ENCODE measurements at regions not wholly inside any gene's neighbourhood (a gene's known extent, or its start where the extent isn't known, plus 50 kb on each side); places are given as distances from the start of the nearest gene placed in this dataset.

GRCh38 chr13:108566413-108567170 lies 62.8 kb upstream of the MYO16 start:
- Histone ChIP-seq H3K4me3 (ENCODE audit: low read depth in 1 of 2, low read length in 1 of 2) (no peak overlapping the region), H3K27me3 (no peaks in the 10 kb centered on the region), H3K27ac (no peak overlapping the region), H3K4me1 (ENCODE audit: control insufficient read depth in 1 of 2, insufficient read depth in 1 of 2, low read depth in 1 of 2, low read length in 1 of 2) (no peaks in the 10 kb centered on the region), H3K9me3 (no peaks in the 10 kb centered on the region), H3K36me3 (no peaks in the 10 kb centered on the region)
- TF ChIP-seq, protein P1, sequence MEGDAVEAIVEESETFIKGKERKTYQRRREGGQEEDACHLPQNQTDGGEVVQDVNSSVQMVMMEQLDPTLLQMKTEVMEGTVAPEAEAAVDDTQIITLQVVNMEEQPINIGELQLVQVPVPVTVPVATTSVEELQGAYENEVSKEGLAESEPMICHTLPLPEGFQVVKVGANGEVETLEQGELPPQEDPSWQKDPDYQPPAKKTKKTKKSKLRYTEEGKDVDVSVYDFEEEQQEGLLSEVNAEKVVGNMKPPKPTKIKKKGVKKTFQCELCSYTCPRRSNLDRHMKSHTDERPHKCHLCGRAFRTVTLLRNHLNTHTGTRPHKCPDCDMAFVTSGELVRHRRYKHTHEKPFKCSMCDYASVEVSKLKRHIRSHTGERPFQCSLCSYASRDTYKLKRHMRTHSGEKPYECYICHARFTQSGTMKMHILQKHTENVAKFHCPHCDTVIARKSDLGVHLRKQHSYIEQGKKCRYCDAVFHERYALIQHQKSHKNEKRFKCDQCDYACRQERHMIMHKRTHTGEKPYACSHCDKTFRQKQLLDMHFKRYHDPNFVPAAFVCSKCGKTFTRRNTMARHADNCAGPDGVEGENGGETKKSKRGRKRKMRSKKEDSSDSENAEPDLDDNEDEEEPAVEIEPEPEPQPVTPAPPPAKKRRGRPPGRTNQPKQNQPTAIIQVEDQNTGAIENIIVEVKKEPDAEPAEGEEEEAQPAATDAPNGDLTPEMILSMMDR (IDR thresholded peaks at IDR 0.05), result no peak

DNA sequence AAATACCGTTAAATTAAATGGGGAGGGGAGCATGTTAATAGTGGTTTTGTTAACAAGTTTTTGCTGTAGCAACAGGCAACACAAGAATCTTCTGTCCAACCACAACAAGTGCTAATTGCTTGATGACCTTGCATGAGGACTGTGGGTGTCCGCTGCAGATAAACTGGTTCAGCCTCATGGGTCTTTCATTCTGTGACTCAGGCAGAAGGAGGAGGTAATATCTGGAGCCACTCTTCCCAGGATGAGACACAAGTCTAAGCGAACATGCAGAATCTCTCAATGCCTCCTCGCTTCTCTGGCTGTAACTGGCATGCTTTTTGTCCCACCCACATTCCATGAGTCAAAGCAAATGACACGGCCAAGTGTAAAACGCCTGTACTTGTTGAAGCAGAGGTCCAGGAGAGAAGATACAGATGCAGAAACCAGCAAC lies 56.6 kb upstream of the MYO16 start:
- TF ChIP-seq, protein P1 (IDR thresholded peaks at IDR 0.05), result no peak
- H3K36me3 ChIP-seq, result no peaks in the 10 kb centered on the region
- no peaks in the 10 kb centered on the region for H3K4me1 ChIP-seq (ENCODE audit: control insufficient read depth in 1 of 2, insufficient read depth in 1 of 2, low read depth in 1 of 2, low read length in 1 of 2)
- no peaks in the 10 kb centered on the region for H3K27me3 ChIP-seq
- H3K9me3 ChIP-seq, result no peaks in the 10 kb centered on the region
- no peak overlapping the region for H3K27ac ChIP-seq
- H3K4me3 ChIP-seq (ENCODE audit: low read depth in 1 of 2, low read length in 1 of 2), result no peak overlapping the region

DNA sequence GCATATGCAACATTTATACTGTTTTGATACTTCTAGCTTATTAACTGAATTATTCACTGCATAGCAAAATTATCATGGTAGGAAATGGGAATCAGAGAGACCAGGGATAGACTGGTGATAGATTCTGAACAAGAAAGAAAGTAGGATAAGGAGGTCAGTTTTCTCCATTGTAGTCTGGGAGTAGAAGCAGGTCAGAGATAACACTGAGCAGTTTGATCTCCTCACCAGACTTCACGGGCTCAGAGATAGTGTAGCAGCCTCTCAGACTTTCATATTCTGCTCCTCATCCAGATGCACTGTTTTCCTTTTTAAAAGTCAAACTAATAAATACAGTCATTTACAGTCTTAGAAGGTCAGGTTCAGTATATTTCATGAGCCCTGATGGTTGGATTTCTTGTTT lies 56.0 kb upstream of the MYO16 start:
- Histone ChIP-seq H3K27ac (no peak overlapping the region), H3K9me3 (no peaks in the 10 kb centered on the region), H3K4me3 (ENCODE audit: low read depth in 1 of 2, low read length in 1 of 2) (no peak overlapping the region), H3K36me3 (no peaks in the 10 kb centered on the region), H3K4me1 (ENCODE audit: control insufficient read depth in 1 of 2, insufficient read depth in 1 of 2, low read depth in 1 of 2, low read length in 1 of 2) (no peaks in the 10 kb centered on the region), H3K27me3 (no peaks in the 10 kb centered on the region)
- TF ChIP-seq, protein P1 (IDR thresholded peaks at IDR 0.05), result no peak

DNA sequence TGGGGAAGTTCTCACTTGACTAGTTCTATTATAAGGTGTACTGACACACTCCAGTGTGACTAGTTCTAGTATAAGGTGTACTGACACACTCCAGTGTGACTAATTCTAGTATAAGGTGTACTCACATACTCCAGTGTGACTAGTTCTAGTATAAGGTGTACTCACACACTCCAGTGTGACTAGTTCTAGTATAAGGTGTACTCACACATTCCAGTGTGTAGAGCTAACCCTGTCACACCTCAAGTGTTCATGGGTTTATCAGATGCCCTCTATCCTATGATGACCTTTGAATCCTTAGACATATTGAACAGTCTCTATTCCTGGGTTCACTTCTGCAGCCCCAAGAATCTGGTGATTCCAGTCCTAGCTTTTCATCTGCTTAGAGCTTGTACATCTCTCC lies 54.6 kb upstream of the MYO16 start:
- H3K27me3 ChIP-seq, result no peaks in the 10 kb centered on the region
- no peak overlapping the region for H3K27ac ChIP-seq
- no peaks in the 10 kb centered on the region for H3K4me1 ChIP-seq (ENCODE audit: control insufficient read depth in 1 of 2, insufficient read depth in 1 of 2, low read depth in 1 of 2, low read length in 1 of 2)
- H3K4me3 ChIP-seq (ENCODE audit: low read depth in 1 of 2, low read length in 1 of 2), result no peak overlapping the region
- H3K9me3 ChIP-seq, result no peaks in the 10 kb centered on the region
- H3K36me3 ChIP-seq, result no peaks in the 10 kb centered on the region
- TF ChIP-seq, protein P1 (IDR thresholded peaks at IDR 0.05), result no peak

DNA sequence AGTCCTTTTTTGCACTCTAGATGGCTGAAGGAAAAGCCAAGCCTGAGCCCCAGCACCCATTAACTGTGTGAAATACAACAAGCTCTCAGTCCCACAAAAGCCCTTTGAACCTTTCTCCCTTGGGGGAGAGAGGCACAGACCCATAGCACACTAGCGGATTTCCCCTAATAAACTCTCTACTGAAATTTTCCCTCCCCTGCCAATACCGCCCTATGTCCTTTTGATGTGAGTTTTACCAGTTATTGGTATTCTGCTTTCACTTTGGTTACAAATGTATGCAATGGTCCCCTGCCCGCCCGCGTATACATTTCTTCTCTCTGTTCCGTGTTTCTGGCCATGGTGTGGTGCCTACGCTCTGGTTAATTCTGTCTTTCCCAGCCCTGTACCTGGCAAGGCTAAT lies 54.0 kb upstream of the MYO16 start:
- Histone ChIP-seq H3K36me3 (no peaks in the 10 kb centered on the region), H3K27ac (no peak overlapping the region), H3K4me1 (ENCODE audit: control insufficient read depth in 1 of 2, insufficient read depth in 1 of 2, low read depth in 1 of 2, low read length in 1 of 2) (no peaks in the 10 kb centered on the region), H3K4me3 (ENCODE audit: low read depth in 1 of 2, low read length in 1 of 2) (no peak overlapping the region), H3K9me3 (no peaks in the 10 kb centered on the region), H3K27me3 (no peaks in the 10 kb centered on the region)
- TF ChIP-seq, protein P1 (IDR thresholded peaks at IDR 0.05), result no peak
